Astrocyte (in vitro differentiated cells and primary cell): ENCODE measurements at regions not wholly inside any gene's neighbourhood (a gene's known extent, or its start where the extent isn't known, plus 50 kb on each side); places are given as distances from the start of the nearest gene placed in this dataset.

Experiments used
- CTCF ChIP-seq: IDR thresholded peaks from 2 replicates; pipeline ENCODE4 v1.5.1; 2011; ENCODE audit warnings: low read depth, mild to moderate bottlenecking, inconsistent platforms, low read length, moderate library complexity; ENCODE audit not compliant: insufficient read depth
- EZH2 ChIP-seq: IDR thresholded peaks from 2 replicates; pipeline ENCODE4 v1.6.1; 2012; ENCODE audit warnings: mild to moderate bottlenecking, low read length, inconsistent platforms; ENCODE audit not compliant: insufficient read depth

DNA sequence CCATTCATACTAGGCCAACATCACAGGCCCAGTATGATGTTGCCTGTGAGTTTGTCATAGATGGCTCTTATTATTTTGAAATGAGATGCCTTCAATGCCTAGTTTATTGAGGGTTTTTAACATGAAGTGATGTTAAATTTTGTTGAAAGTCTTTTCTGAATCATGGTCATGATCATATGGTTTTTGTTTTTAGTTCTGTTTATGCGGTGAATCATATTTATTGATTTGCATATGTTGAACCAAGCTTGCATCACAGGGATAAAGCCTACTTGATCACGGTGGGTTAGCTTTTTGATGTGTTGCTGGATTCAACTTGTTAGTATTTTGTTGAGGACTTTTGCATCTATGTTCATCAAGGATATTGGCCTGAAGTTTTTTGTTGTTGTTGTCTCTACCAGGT, 195.8 kb upstream of the FN1 start:
- TF ChIP-seq CTCF (no peak), EZH2 (no peak)
